Right atrium auricular region (tissue), 2 donors: ENCODE measurements at regions not wholly inside any gene's neighbourhood (a gene's known extent, or its start where the extent isn't known, plus 50 kb on each side); places are given as distances from the start of the nearest gene placed in this dataset.
A peak's percentile ranks its signal among the peaks of the same experiment; 100 is the strongest.

Experiments used
- DNase-seq: peaks from one replicate; pipeline ENCODE4 v3.0.0-alpha.2; 2019; ENCODE audit warnings: low spot score
- H3K27ac ChIP-seq, 2 donors: fragments of 200-600 bp; sonication (generic); 1 replicate in 1 of 2; 2 replicates in 1 of 2; pipeline ENCODE4 v1.5.1; 2016 to 2019
- H3K27me3 ChIP-seq, 2 donors: fragments of 200-600 bp; sonication (generic); one replicate each; pipeline versions ENCODE4 v1.5.1 to v1.6.0; 2017 to 2019
- H3K36me3 ChIP-seq: fragments of 200-600 bp; sonication (generic); one replicate; pipeline ENCODE4 v1.5.1; 2016
- H3K4me1 ChIP-seq, 2 donors: fragments of 200-600 bp; sonication (generic); one replicate each; pipeline versions ENCODE4 v1.5.1 to v1.6.0; 2017 to 2019
- H3K4me3 ChIP-seq, 2 donors: fragments of 200-600 bp; sonication (generic); 1 replicate in 1 of 2; 2 replicates in 1 of 2; pipeline ENCODE4 v1.5.1; 2017 to 2019; ENCODE audit warnings: mild to moderate bottlenecking in 1 of 2, moderate library complexity in 1 of 2
- H3K9me3 ChIP-seq, 2 donors: fragments of 200-600 bp; sonication (generic); one replicate each; pipeline ENCODE4 v1.5.1; 2019
- CTCF ChIP-seq, 2 donors: fragments of 200-600 bp; sonication (generic); IDR thresholded peaks; one replicate each; pipeline ENCODE4 v1.5.1; 2019; ENCODE audit warnings: antibody characterized with exemption in 2 of 2

- no peak overlapping the region for H3K4me3 ChIP-seq
- H3K9me3 ChIP-seq: no peaks in the 10 kb centered on the region
- peak; percentile 78 to 92 for TF ChIP-seq CTCF (IDR thresholded peaks at IDR 0.05)
- no peaks in the 10 kb centered on the region for H3K27me3 ChIP-seq
- peaks cover 0 to 26% of the 10 kb centered on the region in 2 donors for H3K4me1 ChIP-seq
- peak overlapping the region; percentile 74 to 75 for H3K27ac ChIP-seq
- H3K36me3 ChIP-seq: no peaks in the 10 kb centered on the region
- DNase-seq: peak; percentile 73
These were observed 54.3 kb upstream of the PPP2R5C start for GRCh38 chr14:101707068-101707842.

- Histone ChIP-seq H3K4me3 (no peak overlapping the region), H3K9me3 (no peaks in the 10 kb centered on the region), H3K4me1 (peaks cover 0 to 26% of the 10 kb centered on the region in 2 donors), H3K27me3 (no peaks in the 10 kb centered on the region), H3K36me3 (no peaks in the 10 kb centered on the region), H3K27ac (no peak overlapping the region)
- no peak for TF ChIP-seq CTCF (IDR thresholded peaks at IDR 0.05)
- DNase-seq: peak; percentile 30
These were observed 53.5 kb upstream of the PPP2R5C start for GRCh38 chr14:101707863-101708620.

GRCh38 chr14:101708853-101709532 lies 52.5 kb upstream of the PPP2R5C start:
- no peak for TF ChIP-seq CTCF (IDR thresholded peaks at IDR 0.05)
- H3K4me1 ChIP-seq: peaks cover 0 to 26% of the 10 kb centered on the region in 2 donors
- H3K27me3 ChIP-seq: no peaks in the 10 kb centered on the region
- no peak overlapping the region for H3K27ac ChIP-seq
- peak; percentile 48 for DNase-seq
- H3K4me3 ChIP-seq: no peak overlapping the region
- no peaks in the 10 kb centered on the region for H3K9me3 ChIP-seq
- H3K36me3 ChIP-seq: no peaks in the 10 kb centered on the region

GRCh38 chr14:101709533-101709881 lies 52.0 kb upstream of the PPP2R5C start:
- no peaks in the 10 kb centered on the region for H3K27me3 ChIP-seq
- no peak overlapping the region for H3K4me3 ChIP-seq
- no peaks in the 10 kb centered on the region for H3K9me3 ChIP-seq
- no peak for TF ChIP-seq CTCF (IDR thresholded peaks at IDR 0.05)
- DNase-seq: no peak
- no peaks in the 10 kb centered on the region for H3K36me3 ChIP-seq
- H3K4me1 ChIP-seq: peaks cover 0 to 26% of the 10 kb centered on the region in 2 donors
- no peak overlapping the region for H3K27ac ChIP-seq

GRCh38 chr14:101709962-101710931 lies 51.3 kb upstream of the PPP2R5C start:
- no peak for TF ChIP-seq CTCF (IDR thresholded peaks at IDR 0.05)
- peaks cover 0 to 26% of the 10 kb centered on the region in 2 donors for H3K4me1 ChIP-seq
- H3K9me3 ChIP-seq: no peaks in the 10 kb centered on the region
- no peaks in the 10 kb centered on the region for H3K27me3 ChIP-seq
- H3K4me3 ChIP-seq: no peak overlapping the region
- DNase-seq: no peak
- no peaks in the 10 kb centered on the region for H3K36me3 ChIP-seq
- no peak overlapping the region for H3K27ac ChIP-seq
